Kidney tubule cell (primary cell): ENCODE measurements at regions not wholly inside any gene's neighbourhood (a gene's known extent, or its start where the extent isn't known, plus 50 kb on each side); places are given as distances from the start of the nearest gene placed in this dataset.

Source experiments
- DNase-seq: peaks from one replicate; pipeline ENCODE4 v3.0.0-alpha.2; 2018; ENCODE audit warnings: low spot score

- DNase-seq = no peak
Observed at GRCh38 chrX:39144956-39145355, 343.7 kb downstream of the MID1IP1 start.

DNA sequence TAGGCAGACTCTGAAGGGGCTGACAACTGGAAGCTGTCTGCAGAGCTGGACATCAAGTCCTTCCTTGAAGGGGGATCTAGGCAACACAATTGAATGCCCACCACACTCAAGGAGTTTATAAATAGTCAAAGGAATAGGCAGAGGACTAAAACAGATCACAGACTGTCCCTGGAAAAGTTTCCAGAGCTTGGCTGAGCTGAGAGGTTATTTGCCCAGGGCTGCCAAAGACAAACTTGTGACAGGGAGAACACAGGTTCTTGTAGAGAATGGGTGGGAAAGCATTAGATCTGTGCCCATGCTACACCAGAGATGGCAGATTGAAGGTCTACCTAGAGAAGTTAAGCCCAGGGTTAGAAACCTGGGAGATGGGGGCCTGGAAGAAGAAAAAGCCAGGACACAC lies 344.6 kb downstream of the MID1IP1 start:
- DNase-seq = no peak

- peak; percentile 35 for DNase-seq
Observed at GRCh38 chrX:39149761-39150160, 348.5 kb downstream of the MID1IP1 start.

- no peak for DNase-seq
Observed at GRCh38 chrX:39150220-39150619, 349.0 kb downstream of the MID1IP1 start.

DNA sequence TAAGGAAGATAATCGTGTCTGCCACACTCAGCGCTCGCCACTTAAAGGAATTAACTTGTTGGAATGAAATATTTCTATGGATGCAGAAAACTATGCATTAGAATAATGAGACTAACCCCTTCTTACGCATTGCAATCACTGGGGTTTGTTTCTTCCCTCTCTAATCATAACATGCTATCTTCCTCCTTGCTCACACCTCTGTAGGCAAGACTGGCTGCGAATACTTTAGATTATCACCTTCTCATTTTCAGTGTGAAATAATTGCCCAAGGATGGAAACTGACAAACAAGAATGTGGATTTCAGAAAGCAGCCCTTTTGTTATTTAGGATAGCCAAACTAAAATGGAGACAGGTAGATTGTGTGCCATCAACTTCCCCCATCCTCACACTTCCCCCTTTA lies 349.4 kb downstream of the MID1IP1 start:
- no peak for DNase-seq

DNA sequence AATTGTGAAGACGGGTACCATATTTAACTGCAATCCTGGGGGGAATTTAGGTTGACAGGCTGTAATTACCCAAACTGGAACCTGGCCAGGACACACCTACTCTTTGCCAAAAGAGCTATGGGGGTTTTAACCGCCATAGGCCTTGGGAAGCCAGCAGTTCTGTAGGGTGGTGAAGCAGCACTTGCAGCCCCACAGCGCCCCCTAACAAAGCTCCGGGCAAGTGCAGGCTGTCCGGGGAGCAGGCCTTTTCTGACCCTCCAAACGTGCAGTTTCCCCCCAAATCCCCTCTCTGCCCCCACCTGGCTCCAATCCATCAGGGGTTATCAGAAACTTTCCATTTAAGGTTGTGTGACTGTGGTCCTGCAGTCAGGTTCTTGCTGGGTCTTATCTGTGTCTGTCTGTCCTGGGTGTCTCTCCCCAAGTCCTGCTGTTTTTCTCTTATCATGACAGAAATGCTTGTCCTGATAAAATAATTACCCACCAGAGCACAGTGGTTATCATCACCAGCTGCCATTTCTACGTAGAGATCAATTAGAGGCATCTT lies 350.9 kb downstream of the MID1IP1 start:
- no peak for DNase-seq

DNA sequence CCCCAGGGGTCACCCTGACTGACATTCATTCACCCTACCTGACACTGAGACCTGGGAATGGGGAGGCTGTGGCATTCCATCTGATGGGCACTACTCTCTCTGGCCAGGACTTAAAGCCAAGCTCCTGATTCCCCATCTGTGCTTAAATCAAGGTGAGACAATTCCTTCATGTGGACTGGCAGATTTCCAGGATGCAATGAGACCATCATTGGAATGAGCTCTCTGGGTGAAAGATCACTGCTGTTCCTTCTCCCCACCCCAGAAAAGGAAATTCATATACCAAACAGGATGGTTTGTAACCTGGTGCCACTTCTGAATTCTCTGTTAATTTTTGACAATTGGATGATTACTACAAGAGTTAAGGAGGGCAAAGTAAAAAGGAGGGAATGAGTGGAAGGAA lies 354.8 kb downstream of the MID1IP1 start:
- peak; percentile 60 for DNase-seq

DNA sequence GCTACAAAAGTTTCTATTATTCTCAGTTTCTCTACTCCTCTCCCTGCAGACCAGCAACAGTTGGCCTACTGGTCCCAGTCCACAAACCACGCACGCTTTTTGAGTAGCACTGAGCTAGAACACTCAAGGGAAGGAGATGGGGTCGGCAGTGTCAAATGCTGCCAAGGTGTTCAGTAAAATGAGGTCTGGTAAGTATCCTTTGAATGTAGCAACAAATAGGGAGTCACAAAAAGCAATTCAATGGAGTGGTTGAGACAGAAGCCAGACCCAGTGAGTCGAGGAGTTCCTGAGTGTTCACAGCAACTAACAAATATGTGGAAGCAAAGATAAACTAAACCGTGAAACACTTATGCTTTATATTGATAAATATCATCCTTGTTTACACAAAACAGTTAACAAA lies 355.7 kb downstream of the MID1IP1 start:
- DNase-seq = no peak

GRCh38 chrX:39157796-39158195 lies 356.5 kb downstream of the MID1IP1 start:
- peak; percentile 35 for DNase-seq

DNA sequence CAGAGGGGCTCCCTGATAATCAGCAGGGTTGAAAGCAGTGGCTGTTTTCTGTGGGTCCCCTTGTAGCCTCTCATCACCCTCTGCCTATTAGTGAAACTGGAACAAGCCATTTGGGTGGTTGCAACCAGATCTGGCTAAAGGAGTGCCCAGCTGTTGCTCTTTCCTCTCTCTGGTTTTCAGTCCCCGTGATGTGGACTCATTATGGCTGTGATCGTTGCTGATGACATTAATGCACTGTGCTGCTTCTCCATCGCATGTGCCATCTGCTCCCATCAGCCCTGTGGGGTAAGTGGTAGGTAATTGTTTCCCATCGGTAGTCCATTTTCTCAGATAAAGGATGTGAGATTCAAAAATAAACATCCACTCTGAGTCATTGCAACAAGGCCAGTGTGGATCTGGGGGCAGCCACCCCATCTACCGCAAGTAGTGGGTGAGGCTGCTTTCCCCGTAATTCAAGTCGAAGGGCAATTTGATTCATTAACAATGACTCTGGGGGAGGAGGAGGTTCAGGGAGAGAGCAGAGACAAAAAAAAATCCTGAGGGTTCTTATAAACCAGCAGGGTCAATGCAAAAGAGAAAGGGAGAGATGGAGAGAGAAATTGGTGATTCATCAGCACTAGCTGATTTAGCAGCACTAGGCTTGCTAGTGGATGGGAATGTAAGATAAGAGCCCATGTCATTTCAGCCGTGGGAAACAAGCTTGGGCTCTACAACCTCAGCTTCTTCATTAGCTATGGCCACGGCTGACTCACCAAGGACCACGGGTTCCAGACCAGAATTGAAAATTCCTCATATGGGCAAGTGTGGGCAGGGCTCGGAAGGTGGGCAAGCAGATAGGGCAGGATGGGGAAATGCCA lies 357.8 kb downstream of the MID1IP1 start:
- peak; percentile 50 for DNase-seq

- no peak for DNase-seq
Observed at GRCh38 chrX:39159921-39160507, 358.8 kb downstream of the MID1IP1 start.

DNA sequence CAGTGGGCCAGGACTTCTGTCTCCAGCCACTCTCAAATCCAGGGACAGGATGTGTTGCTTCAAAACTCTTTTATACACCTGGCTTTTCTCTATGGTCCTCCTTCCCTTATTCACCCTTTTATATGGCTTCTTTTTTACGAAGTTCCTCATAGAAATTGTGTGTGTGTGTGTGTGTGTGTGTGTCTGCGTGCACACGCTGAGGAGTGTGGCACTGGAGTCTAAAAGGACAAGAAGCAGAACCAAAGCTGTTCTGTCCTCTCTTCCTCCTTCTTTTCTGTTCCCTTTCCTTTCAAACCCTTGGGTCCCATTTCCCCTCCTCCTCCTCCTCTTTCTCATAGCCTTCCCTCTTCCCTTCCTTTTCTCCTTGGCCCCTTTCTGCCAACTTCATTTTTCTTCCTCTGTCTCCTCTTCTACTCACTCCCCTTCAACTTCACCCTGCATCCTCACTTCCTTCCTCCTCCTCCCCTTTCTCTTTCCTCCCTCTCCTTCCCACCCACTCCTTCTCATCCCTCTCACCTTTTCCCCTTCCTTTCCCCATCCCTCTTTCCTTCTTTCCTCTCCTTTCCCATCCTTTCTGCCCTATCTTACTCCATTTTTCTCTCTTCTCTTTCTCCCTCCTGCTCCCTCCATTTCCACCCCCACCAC lies 360.5 kb downstream of the MID1IP1 start:
- DNase-seq = no peak

GRCh38 chrX:39162322-39162735 lies 361.1 kb downstream of the MID1IP1 start:
- no peak for DNase-seq

DNA sequence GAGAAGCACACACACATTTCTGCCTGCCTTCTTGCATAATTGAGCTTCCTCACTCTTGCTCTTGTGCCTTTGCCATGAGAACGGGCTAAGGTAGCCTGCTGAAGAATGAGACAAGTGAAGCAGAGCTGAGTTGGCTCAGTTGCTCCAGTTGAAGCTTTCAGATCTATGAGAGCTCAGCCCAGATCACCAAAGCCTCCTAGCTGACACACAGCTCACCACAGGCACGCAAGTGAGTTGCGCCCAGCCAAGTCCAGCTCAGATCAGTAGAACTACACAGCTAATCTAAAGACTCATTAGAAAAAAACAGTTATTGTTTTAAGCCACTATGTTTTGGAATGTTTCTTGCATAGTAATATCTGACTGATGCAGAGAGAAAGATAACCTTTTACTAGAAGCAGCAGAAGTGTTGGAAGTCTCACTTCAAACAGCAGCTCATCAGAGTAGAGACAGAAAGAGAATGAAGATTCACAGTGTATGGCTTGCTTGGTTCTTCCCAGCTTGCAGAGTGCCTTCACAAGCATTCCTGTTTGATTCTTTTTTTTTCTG lies 362.4 kb downstream of the MID1IP1 start:
- DNase-seq = no peak

GRCh38 chrX:39164212-39164611 lies 363.0 kb downstream of the MID1IP1 start:
- no peak for DNase-seq

- no peak for DNase-seq
Observed at GRCh38 chrX:39165185-39165584, 363.9 kb downstream of the MID1IP1 start.

DNA sequence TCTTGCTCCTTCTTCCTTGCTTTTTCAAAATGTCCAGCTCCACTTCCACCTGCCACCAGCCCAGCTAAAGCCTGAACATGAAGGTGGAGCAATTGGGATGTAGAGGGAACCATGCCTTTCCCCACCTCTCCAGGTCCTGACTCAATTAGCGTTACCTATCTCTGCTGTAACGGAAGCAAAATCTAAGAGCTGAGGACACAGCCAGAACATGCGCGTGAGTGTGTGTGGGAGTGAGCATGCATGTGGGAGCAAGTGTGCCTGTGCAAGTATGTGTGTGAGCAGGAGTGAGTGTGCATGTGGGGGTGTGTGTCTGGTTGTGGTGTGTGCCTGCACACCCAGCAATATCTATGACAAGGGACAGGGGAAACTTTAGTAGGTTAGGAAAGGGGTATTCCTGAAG lies 364.5 kb downstream of the MID1IP1 start:
- DNase-seq = no peak

GRCh38 chrX:39167791-39168190 lies 366.5 kb downstream of the MID1IP1 start:
- peak; percentile 69 for DNase-seq

GRCh38 chrX:39168609-39169008 lies 367.4 kb downstream of the MID1IP1 start:
- no peak for DNase-seq

- no peak for DNase-seq
Observed at GRCh38 chrX:39169976-39170375, 368.7 kb downstream of the MID1IP1 start.

- no peak for DNase-seq
Observed at GRCh38 chrX:39170464-39170863, 369.2 kb downstream of the MID1IP1 start.

GRCh38 chrX:39171686-39172085 lies 370.4 kb downstream of the MID1IP1 start:
- no peak for DNase-seq
